ENCODE measurements at regions not wholly inside any gene's neighbourhood (a gene's known extent, or its start where the extent isn't known, plus 50 kb on each side); places are given as distances from the start of the nearest gene placed in this dataset.

DNA sequence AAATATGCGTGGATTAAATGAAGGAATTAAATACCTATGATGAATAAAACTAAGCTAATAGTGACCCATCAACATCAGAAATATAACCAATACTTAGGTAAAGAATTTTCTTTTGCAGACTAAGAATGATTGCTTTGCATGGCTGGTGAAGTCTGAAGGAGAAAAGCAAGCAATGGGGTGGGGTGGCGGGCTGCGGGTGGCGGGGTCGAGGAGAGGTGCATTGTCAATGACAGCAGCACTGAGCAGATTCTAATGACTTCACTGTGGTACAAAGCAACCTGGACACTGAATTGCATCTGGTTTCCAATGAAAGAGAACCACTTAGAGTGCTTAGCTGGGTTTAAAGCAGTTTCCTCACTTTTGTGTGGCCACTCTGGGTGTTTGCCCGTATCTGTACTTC is 171.5 kb upstream of the IL12A start:
- TF ChIP-seq RXRA (IDR thresholded peaks at IDR 0.05; ENCODE audit: borderline replicate concordance, low read depth) (no peak), POLR2AphosphoS5 (IDR thresholded peaks at IDR 0.05; ENCODE audit: low read depth, low read length) (no peak), EZH2phosphoT487 (IDR thresholded peaks at IDR 0.05; ENCODE audit: borderline replicate concordance, low read depth) (no peak), EP300 (IDR thresholded peaks at IDR 0.05; ENCODE audit: borderline replicate concordance in 1 of 2, low read depth in 1 of 2, low read length in 1 of 2) (no peak)
- TF ChIP-seq, protein P1, sequence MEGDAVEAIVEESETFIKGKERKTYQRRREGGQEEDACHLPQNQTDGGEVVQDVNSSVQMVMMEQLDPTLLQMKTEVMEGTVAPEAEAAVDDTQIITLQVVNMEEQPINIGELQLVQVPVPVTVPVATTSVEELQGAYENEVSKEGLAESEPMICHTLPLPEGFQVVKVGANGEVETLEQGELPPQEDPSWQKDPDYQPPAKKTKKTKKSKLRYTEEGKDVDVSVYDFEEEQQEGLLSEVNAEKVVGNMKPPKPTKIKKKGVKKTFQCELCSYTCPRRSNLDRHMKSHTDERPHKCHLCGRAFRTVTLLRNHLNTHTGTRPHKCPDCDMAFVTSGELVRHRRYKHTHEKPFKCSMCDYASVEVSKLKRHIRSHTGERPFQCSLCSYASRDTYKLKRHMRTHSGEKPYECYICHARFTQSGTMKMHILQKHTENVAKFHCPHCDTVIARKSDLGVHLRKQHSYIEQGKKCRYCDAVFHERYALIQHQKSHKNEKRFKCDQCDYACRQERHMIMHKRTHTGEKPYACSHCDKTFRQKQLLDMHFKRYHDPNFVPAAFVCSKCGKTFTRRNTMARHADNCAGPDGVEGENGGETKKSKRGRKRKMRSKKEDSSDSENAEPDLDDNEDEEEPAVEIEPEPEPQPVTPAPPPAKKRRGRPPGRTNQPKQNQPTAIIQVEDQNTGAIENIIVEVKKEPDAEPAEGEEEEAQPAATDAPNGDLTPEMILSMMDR (IDR thresholded peaks at IDR 0.05), result no peak
